Glutamatergic neuron (in vitro differentiated cells): ENCODE measurements at regions not wholly inside any gene's neighbourhood (a gene's known extent, or its start where the extent isn't known, plus 50 kb on each side); places are given as distances from the start of the nearest gene placed in this dataset.

Experiments used
- DNase-seq: peaks from one replicate; pipeline ENCODE4 v3.0.0; 2022
- H3K27ac Mint-ChIP-seq: one replicate; pipeline ENCODE4 v1.8.0; 2020; ENCODE audit warnings: mild to moderate bottlenecking, mixed read lengths, inconsistent platforms; ENCODE audit not compliant: unreplicated experiment
- H3K27me3 Mint-ChIP-seq: one replicate; pipeline ENCODE4 v1.8.0; 2020; ENCODE audit warnings: mild to moderate bottlenecking, moderate library complexity, mixed read lengths, inconsistent platforms; ENCODE audit not compliant: unreplicated experiment
- H3K36me3 Mint-ChIP-seq: one replicate; pipeline ENCODE4 v1.8.0; 2020; ENCODE audit warnings: mild to moderate bottlenecking, mixed read lengths, inconsistent platforms; ENCODE audit not compliant: unreplicated experiment
- H3K4me1 Mint-ChIP-seq: one replicate; pipeline ENCODE4 v1.8.0; 2020; ENCODE audit warnings: mild to moderate bottlenecking, low read depth, mixed read lengths, inconsistent platforms; ENCODE audit not compliant: unreplicated experiment
- H3K4me3 Mint-ChIP-seq: one replicate; pipeline ENCODE4 v1.8.0; 2020; ENCODE audit warnings: mild to moderate bottlenecking, mixed read lengths, inconsistent platforms; ENCODE audit not compliant: unreplicated experiment
- H3K9me3 Mint-ChIP-seq: one replicate; pipeline ENCODE4 v1.8.0; 2020; ENCODE audit warnings: mild to moderate bottlenecking, moderate library complexity, mixed read lengths, inconsistent platforms; ENCODE audit not compliant: unreplicated experiment
- CTCF ChIP-seq: fragments of 200-600 bp; sonication (generic); IDR thresholded peaks from one replicate; pipeline ENCODE4 v1.5.0; 2021; ENCODE audit not compliant: partially characterized antibody, unreplicated experiment

GRCh38 chr13:53382008-53382407 lies 353.4 kb downstream of the OLFM4 start:
- no peak for TF ChIP-seq CTCF
- DNase-seq = no peak
- peaks cover 2% of the 10 kb centered on the region for H3K9me3 Mint-ChIP-seq
- no peak overlapping the region for H3K27ac Mint-ChIP-seq
- peaks cover 3% of the 10 kb centered on the region for H3K27me3 Mint-ChIP-seq
- no peaks in the 10 kb centered on the region for H3K36me3 Mint-ChIP-seq
- H3K4me1 Mint-ChIP-seq = no peaks in the 10 kb centered on the region
- H3K4me3 Mint-ChIP-seq = no peak overlapping the region

- DNase-seq = no peak
- Mint-ChIP-seq H3K9me3 (no peaks in the 10 kb centered on the region), H3K36me3 (no peaks in the 10 kb centered on the region), H3K27ac (no peak overlapping the region), H3K27me3 (no peaks in the 10 kb centered on the region), H3K4me1 (no peaks in the 10 kb centered on the region), H3K4me3 (no peak overlapping the region)
- no peak for TF ChIP-seq CTCF
These were observed 369.4 kb downstream of the OLFM4 start for GRCh38 chr13:53398051-53398450.

- no peak for TF ChIP-seq CTCF
- Mint-ChIP-seq H3K36me3 (no peaks in the 10 kb centered on the region), H3K4me1 (peaks cover 7% of the 10 kb centered on the region), H3K27ac (no peak overlapping the region), H3K9me3 (no peaks in the 10 kb centered on the region), H3K4me3 (no peak overlapping the region), H3K27me3 (no peaks in the 10 kb centered on the region)
- DNase-seq = peak; percentile 34
These were observed 377.0 kb downstream of the OLFM4 start for GRCh38 chr13:53405616-53406015.

GRCh38 chr13:53408306-53408705 lies 379.7 kb downstream of the OLFM4 start:
- no peak for TF ChIP-seq CTCF
- Mint-ChIP-seq H3K36me3 (no peaks in the 10 kb centered on the region), H3K27me3 (no peaks in the 10 kb centered on the region), H3K4me3 (no peak overlapping the region), H3K4me1 (peaks cover 7% of the 10 kb centered on the region), H3K27ac (no peak overlapping the region), H3K9me3 (no peaks in the 10 kb centered on the region)
- no peak for DNase-seq

GRCh38 chr13:53408847-53409568 lies 380.4 kb downstream of the OLFM4 start:
- H3K4me1 Mint-ChIP-seq = peaks cover 7% of the 10 kb centered on the region
- no peak for TF ChIP-seq CTCF
- H3K9me3 Mint-ChIP-seq = no peaks in the 10 kb centered on the region
- no peaks in the 10 kb centered on the region for H3K27me3 Mint-ChIP-seq
- no peak for DNase-seq
- H3K36me3 Mint-ChIP-seq = no peaks in the 10 kb centered on the region
- no peak overlapping the region for H3K27ac Mint-ChIP-seq
- H3K4me3 Mint-ChIP-seq = no peak overlapping the region
